ENCODE measurements at regions not wholly inside any gene's neighbourhood (a gene's known extent, or its start where the extent isn't known, plus 50 kb on each side); places are given as distances from the start of the nearest gene placed in this dataset.
"Not testable (repeated sequence)": the region's sequence is repeated elsewhere in the genome, so short reads cannot be mapped to it uniquely, and the experiment has no call there.

GRCh38 chr12:126952096-126953007, 1314.6 kb upstream of the TMEM132C start:
- DNase-seq: no peak

GRCh38 chr12:126953365-126953889, 1313.5 kb upstream of the TMEM132C start:
- no peak for DNase-seq

- no peak for DNase-seq
Observed at GRCh38 chr12:126960221-126960620, 1306.7 kb upstream of the TMEM132C start.

- no peak for DNase-seq
Observed at GRCh38 chr12:126960709-126961108, 1306.3 kb upstream of the TMEM132C start.

GRCh38 chr12:126963825-126964224, 1303.1 kb upstream of the TMEM132C start:
- no peak for DNase-seq

- no peak for DNase-seq
Observed at GRCh38 chr12:126966498-126966897, 1300.5 kb upstream of the TMEM132C start.

GRCh38 chr12:126967152-126967551, 1299.8 kb upstream of the TMEM132C start:
- no peak for DNase-seq

- no peak for DNase-seq
Observed at GRCh38 chr12:126974779-126975178, 1292.2 kb upstream of the TMEM132C start.

GRCh38 chr12:126976579-126976978, 1290.4 kb upstream of the TMEM132C start:
- DNase-seq: no peak

GRCh38 chr12:126979564-126979963, 1287.4 kb upstream of the TMEM132C start:
- DNase-seq: not testable (repeated sequence)

GRCh38 chr12:126982707-126983106, 1284.3 kb upstream of the TMEM132C start:
- DNase-seq: no peak

GRCh38 chr12:126983735-126984134, 1283.2 kb upstream of the TMEM132C start:
- not testable (repeated sequence) for DNase-seq

GRCh38 chr12:126985663-126986062, 1281.3 kb upstream of the TMEM132C start:
- DNase-seq: not testable (repeated sequence)

GRCh38 chr12:126989532-126989931, 1277.4 kb upstream of the TMEM132C start:
- no peak for DNase-seq

- DNase-seq: no peak
Observed at GRCh38 chr12:126993898-126994297, 1273.1 kb upstream of the TMEM132C start.

- DNase-seq: no peak
Observed at GRCh38 chr12:126994599-126994998, 1272.4 kb upstream of the TMEM132C start.

GRCh38 chr12:126998031-126998430, 1268.9 kb upstream of the TMEM132C start:
- no peak for DNase-seq

GRCh38 chr12:126998747-126999285, 1268.2 kb upstream of the TMEM132C start:
- no peak for DNase-seq

GRCh38 chr12:126999352-126999751, 1267.6 kb upstream of the TMEM132C start:
- no peak for DNase-seq

- no peak for DNase-seq
Observed at GRCh38 chr12:127005406-127005805, 1261.6 kb upstream of the TMEM132C start.

GRCh38 chr12:127006972-127007371, 1260.0 kb upstream of the TMEM132C start:
- DNase-seq: no peak

GRCh38 chr12:127008755-127009403, 1258.1 kb upstream of the TMEM132C start:
- DNase-seq: no peak

- no peak for DNase-seq
Observed at GRCh38 chr12:127012109-127012508, 1254.9 kb upstream of the TMEM132C start.

GRCh38 chr12:127013197-127013596, 1253.8 kb upstream of the TMEM132C start:
- no peak for DNase-seq

Data from COR-L47 (cell line).